NCI-H128 (cell line): ENCODE measurements at regions not wholly inside any gene's neighbourhood (a gene's known extent, or its start where the extent isn't known, plus 50 kb on each side); places are given as distances from the start of the nearest gene placed in this dataset.

Source experiments
- DNase-seq: peaks from one replicate; lab custom pipeline; 2025; ENCODE audit not compliant: unreplicated experiment; lab: John Stamatoyannopoulos, UW

- DNase-seq, result no peak
These were observed 59.0 kb downstream of the NDUFS5 start for GRCh38 chr1:39085174-39085573.

GRCh38 chr1:39086386-39086785, 60.2 kb downstream of the NDUFS5 start:
- no peak for DNase-seq

GRCh38 chr1:39086865-39087409, 60.8 kb downstream of the NDUFS5 start:
- DNase-seq, result no peak

- no peak for DNase-seq
These were observed 61.3 kb downstream of the NDUFS5 start for GRCh38 chr1:39087435-39087834.

DNA sequence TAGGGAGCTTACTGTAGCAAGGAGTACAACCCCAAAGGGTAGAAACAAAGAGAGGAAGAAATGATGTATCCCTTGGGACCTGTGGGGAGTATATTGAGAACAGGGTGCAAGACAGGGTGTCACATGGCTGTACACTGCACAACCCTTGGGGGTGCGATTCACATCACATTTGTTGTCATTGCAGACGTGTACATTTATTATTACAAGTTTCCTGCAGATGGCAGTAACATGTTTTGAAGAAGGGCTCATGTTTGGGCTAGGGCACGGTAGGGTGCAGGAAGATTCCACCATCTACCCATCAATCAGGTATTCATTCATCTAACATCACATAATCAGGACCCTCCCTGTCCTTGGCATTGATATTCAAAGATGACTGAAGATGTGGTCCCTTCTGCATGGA, 62.5 kb downstream of the NDUFS5 start:
- DNase-seq, result no peak

GRCh38 chr1:39089931-39090521, 63.9 kb downstream of the NDUFS5 start:
- DNase-seq, result no peak

DNA sequence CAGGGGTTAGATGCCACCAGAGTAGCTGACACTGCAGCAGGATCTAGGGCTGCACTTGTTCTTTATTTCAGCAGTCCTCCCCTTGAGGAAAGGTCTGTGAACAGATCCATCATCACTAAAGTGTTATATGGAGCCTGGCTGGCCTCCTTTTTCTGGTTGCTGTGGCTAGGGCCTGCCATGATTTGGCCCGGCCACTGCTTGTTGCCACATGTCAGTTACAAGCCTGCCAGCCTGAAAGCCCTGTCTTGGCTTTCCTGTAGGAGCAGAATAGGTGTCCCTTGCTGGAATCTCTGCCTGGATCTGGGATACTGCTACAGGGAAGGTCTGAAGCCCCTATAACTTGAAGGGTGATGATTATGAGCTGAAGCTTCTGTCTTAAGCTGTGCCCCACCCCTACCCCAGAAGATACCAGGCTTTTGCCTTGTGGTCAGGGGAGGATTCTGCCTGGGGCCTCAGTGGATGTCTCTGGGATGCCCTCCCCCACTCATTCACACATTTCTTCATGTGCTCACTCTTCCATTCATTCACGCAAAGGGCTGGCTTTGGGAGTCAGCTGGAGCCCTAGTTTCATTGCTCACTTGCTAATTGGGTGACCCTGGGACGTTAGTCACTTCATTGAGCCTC, 64.7 kb downstream of the NDUFS5 start:
- no peak for DNase-seq

DNA sequence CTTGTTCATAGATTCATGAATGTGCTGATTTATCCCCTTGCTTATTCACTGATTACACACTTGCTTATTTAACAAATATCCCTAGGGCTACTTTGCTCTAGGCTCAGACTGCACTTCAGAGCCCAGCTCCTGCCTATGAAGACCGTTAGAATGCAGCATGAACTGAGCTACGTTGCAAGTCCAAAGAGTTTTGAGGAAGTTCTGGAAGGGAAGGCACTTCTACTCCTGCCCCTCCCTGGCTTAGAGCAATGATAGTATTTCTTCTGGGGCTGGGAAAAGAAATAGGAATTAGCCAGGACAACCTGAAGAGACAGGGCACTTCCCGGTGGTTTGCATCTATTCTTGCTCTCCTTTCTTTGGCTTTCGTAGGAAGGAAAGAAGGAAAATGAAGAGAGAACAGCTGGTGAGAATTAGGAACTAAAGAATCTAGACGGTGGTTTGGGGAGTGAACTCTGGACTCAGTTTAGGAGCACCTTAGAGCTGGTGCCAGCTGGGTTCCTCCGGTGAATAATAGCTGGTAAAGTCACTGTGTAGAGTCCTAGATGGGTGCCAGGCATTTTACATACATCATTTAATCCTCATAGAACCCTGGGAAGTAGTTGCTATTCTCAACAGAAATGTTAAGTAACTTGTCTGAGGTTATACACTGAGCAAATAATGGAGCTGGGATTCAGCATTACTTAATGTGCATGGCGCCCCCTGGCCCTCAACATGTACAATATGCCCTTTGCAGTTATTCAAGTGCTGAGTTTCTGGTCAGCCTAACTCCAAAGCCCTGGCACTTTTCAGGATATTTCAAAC, 65.9 kb downstream of the NDUFS5 start:
- no peak for DNase-seq

DNA sequence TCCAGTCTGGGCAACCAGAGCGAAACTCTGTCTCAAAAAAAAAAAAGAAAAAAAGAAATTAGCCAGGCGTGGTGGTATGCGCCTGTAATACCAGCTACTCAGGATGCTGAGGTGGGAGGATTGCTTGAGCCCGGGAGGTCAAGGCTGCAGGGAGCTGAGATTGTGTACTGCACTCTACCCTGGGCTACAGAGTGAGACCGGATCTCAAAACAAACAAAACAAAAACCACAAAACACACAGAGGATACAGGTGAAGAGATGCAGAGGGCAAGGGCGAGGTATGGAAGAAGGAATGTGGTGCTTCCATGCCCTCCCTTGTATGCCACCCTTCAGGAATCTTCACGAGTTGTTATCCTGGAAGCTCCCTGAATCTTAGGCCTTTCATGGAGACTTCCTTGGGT, 68.5 kb downstream of the NDUFS5 start:
- DNase-seq, result no peak

DNA sequence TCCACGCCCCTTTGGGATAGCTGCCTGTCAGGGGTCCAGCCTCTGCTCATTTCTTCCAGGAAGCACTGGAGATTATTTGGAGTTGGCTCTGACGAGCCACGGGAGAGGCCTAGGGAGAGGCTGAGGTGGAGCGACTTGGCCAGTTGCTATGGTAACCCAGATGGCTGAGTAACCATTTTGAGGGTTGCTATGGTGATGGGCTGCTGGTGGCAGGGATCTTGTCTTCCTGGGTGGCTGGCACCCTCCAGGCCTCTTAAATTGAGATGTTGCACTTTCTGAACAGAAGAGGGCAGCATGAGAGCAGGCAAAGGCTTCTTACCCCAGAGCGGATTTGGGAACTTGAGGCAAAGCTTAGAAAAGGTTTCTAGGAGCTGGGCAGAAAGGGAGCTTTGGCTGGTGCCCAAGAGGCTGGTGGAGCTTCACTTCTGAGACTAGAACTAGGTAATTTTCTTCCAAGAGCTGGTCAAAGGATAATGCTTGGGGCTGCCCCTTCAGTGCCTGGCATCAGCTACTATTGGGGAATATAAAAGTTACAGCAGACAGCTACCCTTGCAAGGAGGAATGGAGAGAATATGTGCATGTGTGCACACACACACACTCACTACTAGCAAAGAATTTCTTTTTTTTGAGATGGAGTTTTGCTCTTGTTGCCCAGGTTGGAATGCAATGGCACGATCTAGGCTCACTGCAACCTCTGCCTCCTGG, 72.5 kb downstream of the NDUFS5 start:
- DNase-seq, result peak; percentile 68

- DNase-seq, result peak; percentile 43
These were observed 76.6 kb downstream of the NDUFS5 start for GRCh38 chr1:39102537-39103327.

DNA sequence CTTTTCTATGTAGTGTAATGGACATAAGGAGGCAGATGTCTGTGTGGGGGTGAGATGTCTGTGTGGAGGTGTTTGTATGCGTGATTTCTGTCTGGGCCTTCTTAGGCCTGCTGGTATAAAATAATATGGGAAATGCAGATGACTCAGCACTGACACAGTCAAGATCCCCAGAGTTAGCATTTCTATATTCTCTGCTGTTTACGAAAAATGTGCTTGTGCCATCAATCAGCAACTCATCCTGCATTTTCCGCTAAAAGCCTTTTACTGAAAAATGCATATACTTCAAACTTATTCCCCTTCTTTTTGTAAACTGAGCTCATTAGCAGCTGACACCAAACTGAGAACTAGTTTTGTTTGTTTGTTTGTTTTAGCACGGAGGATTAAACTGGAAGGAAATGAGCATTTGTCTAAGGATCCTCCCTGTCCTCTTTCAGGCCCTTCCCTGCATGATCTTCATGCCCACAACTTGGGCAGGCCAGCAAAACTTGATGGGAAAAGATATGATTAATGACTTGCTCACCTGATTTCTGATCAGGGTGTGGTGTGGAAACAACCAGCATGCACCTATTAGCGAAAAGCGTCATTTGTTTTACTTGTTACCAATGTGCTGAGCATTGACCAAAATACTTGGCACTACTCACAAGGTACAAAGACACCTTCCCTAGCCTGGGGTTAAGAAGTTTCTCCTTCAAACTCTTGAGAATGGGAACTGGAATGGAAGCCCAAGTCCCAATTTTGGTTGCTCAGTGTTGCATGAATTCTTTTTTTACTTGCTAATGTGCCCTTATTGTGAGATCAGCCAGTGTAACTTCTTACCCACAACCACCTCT, 77.4 kb downstream of the NDUFS5 start:
- DNase-seq, result no peak

GRCh38 chr1:39104158-39105060, 78.3 kb downstream of the NDUFS5 start:
- DNase-seq, result no peak

DNA sequence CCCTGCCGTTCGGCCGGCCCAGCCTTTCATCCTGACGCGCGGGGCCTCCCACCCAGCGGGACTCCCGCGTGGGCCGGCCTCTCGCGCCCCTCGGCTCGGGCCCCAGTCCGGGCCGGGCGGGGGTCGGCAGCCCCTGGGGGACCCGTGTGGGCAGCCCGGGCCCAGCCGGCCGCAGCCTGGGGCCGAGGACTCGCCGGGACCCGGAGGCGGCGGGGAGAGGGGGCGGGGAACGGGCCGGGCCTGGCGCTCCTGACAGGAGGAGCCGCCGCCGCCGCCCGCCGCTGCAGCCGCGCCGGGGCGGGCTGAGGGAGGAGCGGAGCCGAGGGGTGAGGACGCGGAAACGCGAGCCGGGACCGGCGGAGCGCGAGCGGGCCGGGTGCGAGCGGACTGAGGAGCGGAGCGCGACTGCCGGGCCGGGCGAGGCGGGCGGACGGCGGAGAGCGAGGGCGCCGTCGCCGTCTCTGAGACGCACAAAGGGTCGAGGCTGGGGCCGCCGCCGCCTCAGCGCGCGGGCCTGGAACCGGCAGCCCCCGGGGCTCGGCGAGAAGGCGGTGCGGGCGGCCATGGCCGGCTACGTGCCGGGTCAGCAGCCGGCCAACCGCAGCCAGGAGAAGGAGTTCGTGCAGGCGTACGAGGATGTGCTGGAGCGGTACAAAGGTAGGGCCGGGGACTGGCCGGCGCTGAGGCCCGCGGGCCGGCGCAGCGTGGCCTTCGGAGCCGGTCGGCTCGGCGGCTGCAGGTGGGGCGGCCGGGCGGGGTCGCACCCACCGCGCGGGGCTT, 79.1 kb downstream of the NDUFS5 start:
- DNase-seq, result no peak

GRCh38 chr1:39105841-39106765, 80.0 kb downstream of the NDUFS5 start:
- no peak for DNase-seq

GRCh38 chr1:39106801-39107327, 80.7 kb downstream of the NDUFS5 start:
- DNase-seq, result no peak
